ENCODE measurements at regions not wholly inside any gene's neighbourhood (a gene's known extent, or its start where the extent isn't known, plus 50 kb on each side); places are given as distances from the start of the nearest gene placed in this dataset.
"Not testable (repeated sequence)": the region's sequence is repeated elsewhere in the genome, so short reads cannot be mapped to it uniquely, and the experiment has no call there.

DNA sequence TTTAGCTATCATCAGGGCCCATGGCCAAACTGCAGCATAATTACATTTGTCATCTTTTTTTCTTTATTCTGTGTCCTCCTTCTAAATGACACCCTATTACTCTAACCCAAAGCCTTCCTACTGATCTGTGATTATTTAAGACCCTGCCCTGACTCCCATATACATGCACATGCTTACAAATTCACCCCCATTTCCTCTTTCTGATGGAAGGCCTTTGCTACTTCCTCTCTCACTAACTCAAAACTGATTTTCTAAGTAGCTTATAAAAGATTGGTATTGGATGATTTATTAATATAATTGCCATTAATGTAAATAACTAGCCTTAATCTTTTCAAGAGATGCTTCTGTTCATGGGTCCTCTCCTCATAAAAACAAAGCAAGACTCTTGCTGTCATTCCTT is 179.2 kb downstream of the EDEM1 start:
- no peak for DNase-seq

DNA sequence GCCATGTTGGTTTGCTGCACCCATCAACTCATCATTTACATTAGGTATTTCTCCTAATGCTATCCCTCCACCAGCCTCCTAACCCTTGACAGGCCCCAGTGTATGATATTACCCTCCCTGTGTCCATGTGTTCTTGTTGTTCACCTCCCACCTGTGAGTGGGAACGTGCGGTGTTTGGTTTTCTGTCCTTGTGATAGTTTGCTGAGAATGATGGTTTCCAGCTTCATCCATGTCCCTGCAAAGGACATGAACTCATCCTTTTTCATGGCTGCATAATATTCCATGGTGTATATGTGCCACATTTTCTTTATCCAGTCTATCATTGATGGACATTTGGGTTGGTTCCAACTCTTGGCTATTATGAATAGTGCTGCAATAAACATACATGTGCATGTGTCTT is 184.0 kb downstream of the EDEM1 start:
- DNase-seq, result not testable (repeated sequence)

DNA sequence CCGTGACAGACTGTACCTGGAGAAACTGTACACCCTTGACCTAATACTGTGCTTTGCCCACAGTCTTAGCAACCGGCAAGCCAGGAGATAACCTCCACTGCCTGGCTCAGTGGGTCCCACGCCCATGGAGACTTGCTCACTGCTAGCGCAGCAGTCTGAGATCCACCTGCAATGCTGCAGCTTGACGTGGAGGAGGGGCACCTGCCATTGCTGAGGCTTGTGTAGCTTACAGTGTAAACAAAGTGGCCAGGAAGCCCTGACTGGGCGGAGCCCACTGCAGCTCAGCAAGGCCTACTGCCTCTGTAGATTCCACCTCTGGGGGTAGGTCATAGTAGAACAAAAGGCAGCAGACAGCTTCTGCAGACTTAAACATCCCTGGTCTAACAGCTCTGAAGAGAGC is 189.3 kb downstream of the EDEM1 start:
- DNase-seq, result peak; percentile 59

DNA sequence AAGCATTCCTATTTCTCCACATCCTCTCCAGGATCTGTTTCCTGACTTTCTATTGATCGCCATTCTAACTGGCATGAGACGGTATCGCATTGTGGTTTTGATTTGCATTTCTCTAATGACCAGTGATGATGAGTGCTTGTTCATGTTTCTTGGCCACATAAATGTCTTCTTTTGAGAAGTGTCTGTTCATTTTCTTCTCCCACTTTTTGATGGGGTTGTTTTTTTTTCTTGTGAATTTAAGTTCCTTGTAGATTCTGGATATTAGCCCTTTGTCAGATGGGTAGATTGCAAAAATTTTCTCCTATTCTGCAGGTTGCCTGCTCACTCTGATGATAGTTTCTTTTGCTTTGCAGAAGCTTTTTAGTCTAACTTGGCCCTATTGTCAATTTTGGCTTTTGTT is 191.8 kb downstream of the EDEM1 start:
- DNase-seq, result not testable (repeated sequence)

DNA sequence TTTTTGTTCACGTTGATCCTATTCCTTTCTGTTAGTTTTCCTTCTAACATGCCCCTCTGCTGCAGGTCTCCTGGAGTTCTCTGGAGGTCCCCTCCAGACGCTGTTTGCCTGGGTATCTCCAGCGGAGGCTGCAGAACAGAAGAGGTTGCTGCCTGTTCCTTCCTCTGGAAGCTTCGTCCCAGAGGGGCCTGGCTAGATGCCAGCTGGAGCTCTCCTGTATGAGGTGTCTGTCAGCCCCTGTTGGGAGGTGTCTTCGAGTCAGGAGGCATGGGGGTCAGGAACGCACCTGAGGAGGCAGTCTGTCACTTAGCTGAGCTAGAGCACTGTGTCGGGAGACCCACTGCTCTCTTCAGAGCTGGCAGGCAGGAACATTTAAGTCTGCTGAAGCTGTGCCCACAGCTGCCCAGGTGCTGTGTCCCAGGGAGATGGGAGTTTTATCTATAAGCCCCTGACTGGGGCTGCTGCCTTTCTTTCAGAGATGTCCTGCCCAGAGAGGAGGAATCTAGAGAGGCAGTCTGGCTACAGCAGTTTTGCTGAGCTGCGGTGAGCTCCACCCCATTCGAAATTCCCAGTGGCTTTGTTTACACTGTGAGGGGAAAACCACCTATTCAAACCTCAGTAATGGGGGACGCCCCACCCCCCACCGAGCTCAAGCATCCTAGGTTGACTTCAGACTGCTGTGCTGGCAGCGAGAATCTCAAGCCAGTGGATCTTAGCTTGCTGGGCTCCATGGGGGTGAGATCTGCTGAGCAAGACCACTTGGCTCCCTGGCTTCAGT is 196.2 kb downstream of the EDEM1 start:
- DNase-seq, result not testable (repeated sequence)

DNA sequence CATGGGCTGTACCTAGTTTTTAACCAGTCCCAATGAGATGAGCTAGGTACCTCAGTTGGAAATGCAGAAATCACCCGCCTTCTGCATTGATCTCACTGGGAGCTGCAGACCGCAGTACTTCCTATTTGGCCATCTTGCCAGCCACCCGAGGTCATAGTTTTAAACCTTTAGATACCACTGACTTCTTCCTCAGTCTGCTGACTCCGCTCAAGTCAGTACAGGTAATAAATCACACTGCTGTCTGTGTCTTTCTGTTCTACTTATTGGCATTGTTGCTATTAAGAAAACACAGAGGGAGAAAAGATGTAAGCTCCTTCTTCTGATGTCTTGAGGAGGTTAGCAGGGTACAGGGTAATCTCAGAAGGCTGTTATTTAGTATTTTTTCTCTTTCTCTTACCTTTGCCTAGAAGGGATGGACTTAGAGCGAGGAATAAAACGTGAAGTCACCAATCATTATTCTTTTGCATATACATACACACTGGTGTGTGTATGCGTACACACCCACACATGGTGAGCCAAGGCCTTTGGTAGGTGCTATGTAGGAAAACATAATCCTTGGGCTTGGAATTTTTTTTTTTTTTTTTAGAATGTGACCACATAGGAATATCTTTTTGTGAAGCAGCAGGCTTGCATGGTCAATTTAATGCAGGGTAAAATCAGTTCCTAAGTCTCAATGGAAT is 197.2 kb downstream of the EDEM1 start:
- DNase-seq, result no peak

DNA sequence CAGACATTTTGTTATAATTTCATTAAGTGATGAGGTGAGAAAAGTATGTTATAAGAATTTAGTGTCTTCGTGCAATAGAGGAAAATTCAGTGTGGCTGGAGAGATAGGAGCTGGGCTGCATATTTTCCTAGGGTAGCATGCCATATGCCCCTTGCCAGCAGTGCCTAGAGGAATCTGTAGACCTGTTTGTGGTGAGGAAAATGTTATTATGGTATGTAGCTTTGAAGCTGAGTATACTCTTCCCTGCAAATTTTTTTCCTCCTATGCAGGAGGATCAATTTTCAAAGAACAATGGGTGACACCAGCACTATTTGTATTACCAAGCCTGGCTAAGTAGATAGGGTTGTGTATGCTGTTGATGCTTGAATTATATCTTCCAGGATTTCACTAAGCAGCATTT is 200.6 kb downstream of the EDEM1 start:
- DNase-seq, result no peak

DNA sequence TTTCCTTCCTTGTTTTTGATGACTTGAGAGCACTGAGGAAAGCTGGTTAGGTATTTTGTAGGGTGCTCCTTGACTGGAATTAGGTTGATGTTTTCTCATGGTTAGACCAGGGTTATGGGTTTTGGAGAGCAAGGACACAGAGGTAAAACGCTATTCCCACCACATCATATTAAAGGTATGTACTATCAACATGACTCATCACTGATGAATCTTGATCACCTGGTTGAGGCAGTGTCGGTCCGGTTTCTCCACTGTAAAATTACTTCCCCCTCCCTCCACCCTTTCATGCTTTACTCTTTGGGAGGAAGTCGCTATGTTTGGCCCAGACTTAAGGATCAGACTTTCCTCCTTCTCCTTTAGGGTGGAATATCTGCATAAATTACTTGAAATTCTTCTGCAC is 201.6 kb downstream of the EDEM1 start:
- DNase-seq, result no peak

DNA sequence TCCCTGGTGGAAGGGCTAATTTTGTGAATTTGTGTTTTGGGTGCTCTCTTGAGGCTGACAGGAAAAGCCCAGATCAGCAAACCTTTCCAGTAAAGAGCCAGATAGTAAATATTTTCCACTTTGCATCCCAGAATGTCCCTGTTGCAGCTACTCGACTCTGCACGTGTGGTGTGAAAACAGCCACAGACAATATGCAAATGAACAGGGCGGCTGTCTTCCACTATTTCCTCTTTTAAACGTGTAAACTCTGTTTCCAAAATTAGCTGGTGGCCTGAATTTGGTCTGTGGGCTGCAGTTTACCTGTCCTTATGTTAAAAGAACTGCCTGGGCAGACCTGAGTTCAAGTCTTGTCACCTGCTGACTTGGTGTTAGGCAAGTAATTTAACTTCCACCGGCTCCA is 202.7 kb downstream of the EDEM1 start:
- no peak for DNase-seq

DNA sequence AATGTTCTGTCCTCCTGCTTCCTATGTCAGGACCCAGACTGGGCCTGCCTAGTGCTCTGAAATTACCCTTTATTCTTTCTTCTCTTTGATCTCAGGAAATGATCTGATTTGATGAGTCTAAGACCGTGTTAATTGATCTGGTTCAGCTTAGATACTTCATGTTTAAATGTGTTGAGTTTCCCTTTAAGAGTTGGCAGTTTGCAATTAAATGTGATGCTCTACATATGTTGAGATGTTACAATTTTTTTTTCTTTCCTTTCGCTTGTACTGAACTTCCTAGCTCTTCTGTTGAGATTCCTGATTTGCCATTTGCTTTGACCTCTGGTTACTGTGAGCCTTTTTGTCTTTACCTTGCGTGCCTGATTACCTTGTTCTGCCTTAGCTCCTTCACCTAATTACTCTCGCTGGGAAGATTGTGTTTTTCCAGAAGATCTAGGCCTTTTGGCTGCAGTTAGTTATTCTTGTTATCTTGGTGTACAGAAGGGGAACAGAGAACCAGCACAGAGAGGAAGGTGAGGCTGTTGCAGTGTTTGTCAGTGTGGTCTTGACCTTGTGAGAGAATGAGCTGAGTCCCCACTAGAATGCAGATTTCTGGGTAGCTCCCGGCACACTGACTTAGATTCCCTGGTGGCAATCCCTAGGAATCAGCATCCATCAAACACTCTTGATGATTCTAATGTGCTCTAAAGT is 203.6 kb downstream of the EDEM1 start:
- no peak for DNase-seq

DNA sequence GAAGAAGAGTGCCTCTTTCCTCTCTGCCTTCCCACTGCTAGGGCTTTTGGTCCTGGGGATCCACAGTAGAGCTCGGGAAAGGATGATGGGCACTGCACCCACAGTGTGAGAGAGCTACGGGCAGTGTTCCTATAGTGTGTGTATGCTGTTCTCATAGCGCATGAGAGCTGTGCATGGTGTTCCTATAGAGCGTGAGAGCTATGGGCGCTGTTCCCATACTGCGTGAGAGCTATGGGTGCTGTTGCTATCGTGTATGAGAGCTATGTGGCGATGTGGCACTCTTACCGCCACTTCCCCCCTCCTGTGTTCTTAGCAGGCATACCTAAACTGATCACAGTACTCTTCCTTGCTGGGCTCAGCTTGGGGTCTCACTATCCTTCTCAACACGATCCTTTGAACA is 213.5 kb downstream of the EDEM1 start:
- DNase-seq, result no peak

DNA sequence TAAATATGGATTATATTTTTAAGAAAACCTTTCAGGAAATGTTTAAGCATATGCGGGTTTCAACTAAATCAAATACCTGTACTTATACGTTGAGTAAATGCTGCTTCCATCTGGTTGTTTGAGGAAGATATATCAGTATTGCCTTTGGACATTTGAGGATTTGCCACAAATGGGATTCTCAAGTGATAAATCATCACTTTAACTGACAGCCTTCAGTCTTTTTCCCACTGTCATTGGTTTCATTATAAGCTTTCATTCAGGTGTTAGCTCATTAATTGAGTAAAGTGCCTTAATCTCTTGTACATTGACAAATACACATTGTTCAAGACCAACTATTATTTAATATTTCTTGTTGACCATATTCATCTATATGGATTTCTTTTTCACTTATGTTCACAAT is 217.2 kb downstream of the EDEM1 start:
- no peak for DNase-seq

DNA sequence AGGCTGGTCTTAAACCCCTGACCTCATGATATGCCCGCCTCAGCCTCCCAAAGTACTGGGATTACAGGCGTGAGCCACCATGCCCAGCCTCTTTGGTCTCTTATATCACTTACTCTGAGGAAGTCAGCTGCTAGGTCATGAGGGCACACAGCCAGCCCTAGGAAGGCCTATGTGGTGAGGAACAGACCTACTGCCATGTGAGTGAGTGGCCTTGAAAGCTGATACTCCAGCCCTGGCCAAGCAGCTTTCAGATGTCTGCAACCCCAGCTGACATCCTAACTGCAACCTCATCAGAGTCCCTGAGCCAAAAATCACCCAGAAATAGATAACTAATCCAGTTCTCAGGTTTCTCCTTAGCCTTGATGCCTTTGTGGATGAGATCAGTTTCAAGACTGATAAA is 224.3 kb downstream of the EDEM1 start:
- DNase-seq, result no peak

DNA sequence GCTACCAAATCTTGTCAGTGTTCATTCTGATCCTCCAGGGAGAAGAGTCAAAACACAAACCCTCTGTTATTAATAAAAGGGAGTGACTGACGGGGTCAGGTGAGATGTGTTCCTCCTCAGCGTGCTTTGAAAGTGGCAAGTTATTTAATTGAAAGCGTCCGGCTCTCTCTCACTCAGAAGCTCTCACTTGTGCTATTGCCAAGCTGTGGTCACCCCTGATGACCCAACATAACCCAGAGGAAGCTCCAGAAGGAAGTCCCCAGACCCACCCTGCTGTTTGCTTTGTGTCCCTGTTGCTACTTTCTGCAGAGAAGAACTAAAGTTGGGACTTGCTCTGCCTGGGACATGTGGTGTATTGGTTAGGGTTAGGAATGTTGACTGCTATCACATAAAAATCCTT is 235.6 kb downstream of the EDEM1 start:
- no peak for DNase-seq

DNA sequence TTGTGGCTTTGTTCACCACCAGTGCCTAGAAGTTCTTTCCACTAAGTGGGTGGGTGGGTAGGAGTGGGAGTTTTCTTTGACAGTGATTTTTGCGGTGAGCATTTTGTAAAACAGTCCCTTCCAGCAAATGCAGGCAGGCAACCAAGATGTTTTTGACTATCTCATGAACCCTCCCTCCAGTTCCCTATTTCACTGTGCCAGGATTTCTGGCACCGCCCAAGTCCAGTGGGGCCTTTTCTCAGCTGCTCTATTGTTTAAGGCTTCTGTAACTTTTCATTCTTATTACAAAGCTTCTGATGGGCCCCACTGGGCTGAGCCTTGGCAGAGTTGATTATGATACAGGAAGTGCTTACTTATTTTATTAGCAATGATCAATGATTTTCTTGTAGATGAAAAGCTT is 236.0 kb downstream of the EDEM1 start:
- no peak for DNase-seq

DNA sequence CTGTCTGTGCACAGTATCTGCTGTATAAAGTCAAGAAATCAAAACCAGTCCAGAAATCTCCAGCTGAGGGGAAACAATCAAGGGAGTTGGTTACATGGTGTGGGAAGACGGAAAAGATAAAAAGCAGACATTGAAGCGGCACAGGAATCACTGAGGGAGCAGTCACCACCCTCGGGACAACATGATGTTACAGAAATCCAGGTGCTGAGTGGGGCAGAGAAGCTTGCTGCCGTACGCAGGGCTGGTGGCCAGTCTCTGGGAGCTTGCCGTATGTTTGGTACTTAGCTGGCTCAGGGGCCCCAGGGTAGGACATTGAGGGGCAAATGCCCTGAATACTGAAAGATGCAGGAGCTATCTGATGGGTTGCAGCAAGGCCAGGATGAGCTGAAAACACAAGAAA is 237.9 kb downstream of the EDEM1 start:
- DNase-seq, result no peak

DNA sequence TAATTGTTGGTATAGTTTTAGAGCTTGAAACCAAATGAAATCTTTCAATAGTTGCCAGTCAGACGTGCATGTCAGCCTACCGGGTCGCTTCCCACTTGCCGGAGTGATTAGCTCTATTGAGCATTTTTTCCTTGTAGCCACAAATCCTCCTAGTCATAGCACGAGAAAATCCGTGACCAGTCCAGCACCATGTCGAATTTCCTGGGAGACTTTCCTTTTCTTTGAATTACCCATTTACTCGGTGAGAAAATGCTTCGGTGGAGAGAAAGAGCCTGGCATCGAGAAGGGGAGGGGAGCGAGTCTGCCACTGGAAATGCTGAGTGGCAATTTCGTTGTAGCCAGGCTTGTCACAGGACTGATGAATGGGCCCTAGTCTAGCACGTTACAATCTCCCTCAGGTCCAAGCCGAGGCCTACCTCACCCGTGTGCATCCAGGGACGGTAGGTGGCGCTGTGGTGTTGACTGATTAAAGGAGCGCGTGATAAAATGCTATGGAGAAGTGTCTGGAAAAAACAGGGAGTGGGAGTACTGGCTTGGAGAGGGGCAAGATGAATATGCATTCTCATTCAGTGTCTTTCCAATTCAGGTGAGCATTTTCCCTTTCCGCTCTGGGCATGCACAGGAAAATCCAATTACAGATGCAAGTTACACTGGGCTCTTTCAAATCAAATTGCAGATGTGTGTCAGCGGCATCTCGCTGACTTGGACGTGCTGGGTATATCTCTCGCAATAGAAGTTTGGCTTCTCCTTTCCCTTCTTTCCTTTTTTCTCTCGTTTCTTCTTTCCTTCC is 238.8 kb downstream of the EDEM1 start:
- peak; percentile 78 for DNase-seq

DNA sequence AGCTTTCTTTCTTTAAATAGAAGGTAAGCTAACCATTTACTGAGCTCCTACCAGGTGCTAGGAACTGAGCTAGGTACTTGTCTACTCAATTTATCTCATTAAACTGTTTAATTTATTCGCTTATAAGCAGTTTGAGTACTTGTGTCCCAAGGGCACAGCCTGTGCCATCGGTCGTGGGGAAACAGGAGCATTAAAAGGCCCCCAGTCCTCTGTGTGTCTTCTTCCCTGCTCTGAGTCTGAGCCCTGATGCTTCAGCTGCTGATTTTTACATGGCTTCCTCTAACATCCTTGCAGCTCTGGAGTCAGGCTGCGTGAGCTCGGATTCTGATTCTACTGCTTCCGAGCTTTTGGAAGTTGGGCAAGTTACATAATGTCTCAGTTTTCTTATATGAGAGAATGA is 239.5 kb downstream of the EDEM1 start:
- no peak for DNase-seq

DNA sequence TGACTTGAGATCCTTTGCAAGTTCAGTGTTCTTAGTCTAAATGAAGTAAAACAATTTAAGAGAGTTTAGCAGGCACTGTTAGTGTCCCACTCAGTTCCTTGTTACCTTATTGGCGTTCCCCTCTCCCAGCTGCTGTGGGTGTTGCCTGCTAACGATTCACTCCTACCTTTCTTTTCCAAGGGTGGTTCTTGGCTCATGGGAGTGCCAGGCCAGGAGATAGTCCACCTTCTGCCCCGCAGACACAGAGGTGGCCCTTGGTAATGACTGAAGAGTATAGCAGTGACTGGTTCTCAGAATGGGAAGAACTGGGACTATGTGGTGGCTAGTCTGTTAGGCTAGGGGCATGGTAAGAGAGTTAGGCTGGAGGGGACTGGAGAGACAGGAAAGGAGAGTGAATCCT is 240.4 kb downstream of the EDEM1 start:
- DNase-seq, result no peak

DNA sequence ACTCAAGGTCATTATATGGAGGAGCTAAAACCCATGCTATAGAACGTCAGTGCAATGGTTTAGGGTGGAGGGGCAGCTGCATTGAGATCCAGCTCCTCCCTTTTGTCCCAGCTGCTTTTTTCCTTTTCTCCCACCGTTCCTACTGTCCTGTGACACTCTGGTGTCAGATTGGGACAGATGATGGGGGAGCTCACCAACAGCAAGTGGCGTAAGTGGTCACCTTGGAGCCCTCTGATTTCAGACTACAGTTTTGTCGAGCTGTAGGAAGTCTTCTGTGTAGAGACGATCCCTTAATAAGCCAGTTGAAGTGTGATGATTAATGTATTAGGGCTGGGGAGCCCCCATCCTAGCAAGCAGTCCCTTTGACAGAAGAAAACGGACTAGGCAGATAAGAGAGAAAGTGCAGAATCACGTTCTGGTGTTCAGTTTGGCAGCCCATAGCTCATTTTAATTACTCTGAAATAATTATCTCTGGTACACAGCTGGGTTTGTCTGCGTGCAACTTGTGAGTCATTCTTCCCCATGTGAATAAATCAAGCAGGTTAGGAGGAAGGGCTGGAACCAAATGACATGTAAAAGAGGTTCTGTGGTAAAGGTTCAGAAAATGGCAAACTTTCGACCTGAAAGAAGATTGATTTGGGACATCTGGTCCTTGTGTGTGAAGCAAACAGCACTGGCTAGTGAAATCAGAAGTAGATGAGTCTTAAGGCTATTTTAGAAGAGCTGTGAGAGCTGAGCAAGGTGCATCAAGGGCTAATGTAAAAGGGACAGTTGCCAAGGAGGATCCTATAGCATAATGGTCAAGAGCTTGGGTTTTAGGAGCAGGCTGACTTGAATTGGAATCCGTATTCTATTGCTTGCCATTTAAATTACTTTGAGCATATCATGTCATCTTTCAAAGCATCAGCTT is 241.4 kb downstream of the EDEM1 start:
- DNase-seq, result peak; percentile 12

DNA sequence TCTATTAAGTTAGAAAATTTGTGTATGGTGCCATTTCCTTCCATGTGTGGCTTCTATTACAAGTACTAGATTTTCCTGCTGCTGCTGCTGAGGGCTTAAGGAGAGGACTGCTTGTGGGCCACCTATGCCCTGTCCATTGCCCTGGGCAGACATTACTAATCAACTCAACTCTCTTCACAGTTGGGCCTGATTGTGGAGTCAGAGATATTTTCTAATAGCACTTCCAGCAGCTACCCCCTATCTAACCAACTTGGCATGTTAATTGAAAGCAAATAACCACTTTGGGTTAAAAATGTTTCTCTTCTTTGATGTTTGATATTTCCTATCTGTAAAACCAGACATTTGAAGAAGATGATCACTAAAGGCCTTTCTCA is 242.0 kb downstream of the EDEM1 start:
- DNase-seq, result no peak

DNA sequence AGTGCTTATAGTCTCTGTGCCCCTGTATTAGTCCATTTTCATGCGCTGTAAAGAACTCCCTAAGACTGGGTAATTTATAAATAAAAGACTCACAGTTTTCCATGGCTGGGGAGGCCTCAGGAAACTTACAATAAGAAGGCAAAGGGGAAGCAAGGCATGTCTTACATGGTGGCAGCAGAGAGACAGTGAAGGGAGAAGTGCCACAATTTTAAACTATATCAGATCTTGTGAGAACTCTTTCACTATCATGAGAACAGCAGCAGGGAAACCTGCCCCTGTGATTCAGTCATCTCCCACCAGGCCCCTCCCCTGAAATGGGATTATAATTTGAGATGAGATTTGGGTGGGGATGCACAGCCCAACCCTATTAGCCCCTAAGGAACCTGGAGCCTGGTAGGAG is 243.2 kb downstream of the EDEM1 start:
- DNase-seq, result no peak

All from NCI-H774 (cell line).